LNCAP (cell line): ENCODE measurements at regions not wholly inside any gene's neighbourhood (a gene's known extent, or its start where the extent isn't known, plus 50 kb on each side); places are given as distances from the start of the nearest gene placed in this dataset.

Source experiments
- CTCF ChIP-seq: fragments of 450-650 bp; IDR thresholded peaks from 2 replicates; pipeline ENCODE4 v1.5.1; 2017; ENCODE audit warnings: mild to moderate bottlenecking

GRCh38 chr12:19010087-19010486, 119.4 kb upstream of the PLEKHA5 start:
- no peak for TF ChIP-seq CTCF

DNA sequence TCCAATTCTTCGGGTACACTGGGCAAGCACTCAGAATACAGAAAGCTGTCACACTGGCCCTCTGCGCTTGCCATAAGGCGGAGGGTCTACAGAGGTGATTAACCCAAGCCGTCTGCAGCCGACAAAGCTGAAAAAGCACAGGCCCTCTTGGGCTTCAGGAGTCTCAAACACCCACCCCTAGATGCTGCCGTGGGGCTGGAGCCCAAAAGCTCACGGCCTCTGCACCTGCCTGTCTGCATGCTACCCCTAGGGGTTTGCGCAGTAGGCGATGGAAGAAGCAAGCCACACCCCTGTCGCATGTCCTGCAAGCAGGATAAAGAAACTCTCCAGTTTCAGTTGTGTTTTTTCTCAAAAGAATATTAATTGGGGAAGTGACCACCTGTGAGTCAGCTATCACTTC, 118.8 kb upstream of the PLEKHA5 start:
- no peak for TF ChIP-seq CTCF

GRCh38 chr12:19012965-19013364, 116.6 kb upstream of the PLEKHA5 start:
- TF ChIP-seq CTCF, result no peak

DNA sequence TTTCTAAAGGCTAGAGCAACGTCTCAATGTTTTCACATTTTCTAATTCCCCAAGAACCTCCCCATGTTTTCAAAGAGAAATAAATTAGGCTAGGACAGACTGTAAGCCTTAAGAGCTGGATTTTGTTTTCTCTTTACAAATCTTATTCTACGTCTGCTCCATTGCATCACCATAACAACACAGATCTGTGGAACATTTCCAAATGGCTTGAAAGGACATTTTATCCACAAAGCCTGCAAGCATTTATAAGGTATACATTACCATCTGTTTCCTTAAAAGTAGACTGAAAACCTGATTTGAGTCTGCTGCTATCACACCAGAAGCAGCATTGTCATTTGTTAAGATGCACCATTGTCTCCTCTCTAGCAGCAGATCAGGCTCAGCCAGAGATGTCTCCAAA, 115.3 kb upstream of the PLEKHA5 start:
- TF ChIP-seq CTCF, result no peak

DNA sequence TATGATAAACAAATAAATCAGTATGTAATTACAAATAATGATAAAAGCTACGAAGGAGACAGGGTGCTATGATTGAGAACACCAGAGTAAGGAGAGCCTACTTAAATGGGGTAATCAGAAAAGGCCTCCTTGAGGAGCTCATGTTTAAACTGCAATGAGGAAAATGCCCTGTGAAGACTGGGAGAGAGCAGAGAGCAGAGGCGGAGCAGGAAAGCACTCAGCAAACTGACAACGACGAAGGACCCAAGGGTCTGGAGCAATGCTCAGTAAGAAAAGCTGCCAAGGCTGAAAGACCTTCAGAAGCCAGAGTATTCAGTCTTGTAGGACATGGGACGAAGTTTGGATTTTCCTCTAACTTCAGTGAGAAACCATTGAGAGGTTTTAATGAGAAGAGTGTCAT, 114.2 kb upstream of the PLEKHA5 start:
- no peak for TF ChIP-seq CTCF

- TF ChIP-seq CTCF, result no peak
Observed at GRCh38 chr12:19018302-19018970, 111.1 kb upstream of the PLEKHA5 start.

DNA sequence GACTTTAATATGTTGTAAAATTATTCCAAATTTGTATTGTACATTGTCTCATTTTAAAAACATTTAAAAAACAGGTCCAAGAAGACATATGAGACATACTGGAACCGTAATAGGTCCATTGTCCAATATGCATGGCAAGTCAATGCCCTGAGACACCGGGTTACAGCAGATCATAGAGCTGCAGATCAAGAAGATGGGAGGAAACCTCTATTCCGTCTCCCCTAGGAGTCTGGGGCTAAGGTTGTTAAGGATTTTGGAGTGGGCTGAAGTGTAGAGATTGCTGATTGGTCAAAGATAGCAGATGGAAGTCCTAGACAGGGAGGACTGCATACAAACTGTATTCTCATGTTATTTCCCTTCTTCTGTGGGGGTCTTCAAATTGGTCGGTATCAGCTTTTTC, 108.3 kb upstream of the PLEKHA5 start:
- TF ChIP-seq CTCF, result no peak

DNA sequence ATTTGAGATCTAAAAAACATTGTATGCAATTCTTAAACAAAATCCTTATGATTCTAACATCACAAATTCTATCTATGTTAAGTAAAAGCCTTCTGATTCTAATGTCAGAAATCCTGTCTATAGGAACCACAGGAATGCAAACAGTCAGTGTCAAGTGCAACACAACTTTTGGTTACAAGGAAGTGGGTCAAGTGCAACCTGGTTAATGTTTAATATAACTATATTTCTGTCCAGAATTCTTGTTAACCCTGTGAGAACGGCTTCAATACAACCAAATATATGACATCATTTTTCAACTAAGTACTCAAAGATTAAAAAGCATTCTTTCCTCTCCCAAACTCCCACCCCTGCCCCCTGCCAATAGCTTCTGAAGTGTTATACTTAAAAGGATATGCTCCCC, 107.9 kb upstream of the PLEKHA5 start:
- TF ChIP-seq CTCF, result no peak
